SK-N-SH treated with all-trans-retinoic acid at 6 μM for 48 hours (cell line): ENCODE measurements at regions not wholly inside any gene's neighbourhood (a gene's known extent, or its start where the extent isn't known, plus 50 kb on each side); places are given as distances from the start of the nearest gene placed in this dataset.

Source experiments
- ATAC-seq: fragments of 200-7000 bp; cut with Tn5 transposase; 3 replicates; pipeline ENCODE4 v1.9.1; 2020; ENCODE audit warnings: mild to moderate bottlenecking, moderate library complexity
- ARNTL ChIP-seq: fragments of 450-650 bp; formaldehyde crosslinking; IDR thresholded peaks from 2 replicates; pipeline ENCODE4 v1.5.0; 2020; ENCODE audit warnings: low read depth, mild to moderate bottlenecking, moderate library complexity, borderline replicate concordance
- BACH2 ChIP-seq: fragments of 250-450 bp; sonication (Bioruptor Pico); IDR thresholded peaks from 2 replicates; pipeline ENCODE4 v1.9.0; 2021; ENCODE audit warnings: mild to moderate bottlenecking, borderline replicate concordance
- CSDC2 ChIP-seq: fragments of 250-450 bp; sonication (Bioruptor Pico); IDR thresholded peaks from 2 replicates; pipeline ENCODE4 v1.5.0; 2020; ENCODE audit warnings: mild to moderate bottlenecking, moderate library complexity
- CSRNP3 ChIP-seq: fragments of 250-450 bp; sonication (Bioruptor Pico); IDR thresholded peaks from 2 replicates; pipeline ENCODE4 v1.5.1; 2021; ENCODE audit warnings: mild to moderate bottlenecking, moderate library complexity
- GLIS3 ChIP-seq: fragments of 250-450 bp; sonication (Bioruptor Pico); IDR thresholded peaks from 2 replicates; pipeline ENCODE4 v1.5.0; 2020; ENCODE audit warnings: mild to moderate bottlenecking, moderate library complexity
- ISL1 ChIP-seq: fragments of 250-450 bp; sonication (Bioruptor Pico); IDR thresholded peaks from 2 replicates; pipeline ENCODE4 v2.1.2; 2022; ENCODE audit warnings: mild to moderate bottlenecking, moderate library complexity
- OSR1 ChIP-seq: fragments of 250-450 bp; sonication (Bioruptor Pico); IDR thresholded peaks from 2 replicates; pipeline ENCODE4 v1.8.0; 2022; ENCODE audit warnings: moderate library complexity, mild to moderate bottlenecking, inconsistent platforms
- PPARA ChIP-seq: fragments of 250-450 bp; sonication (Bioruptor Pico); IDR thresholded peaks from 2 replicates; pipeline ENCODE4 v1.5.0; 2020; ENCODE audit warnings: mild to moderate bottlenecking, borderline replicate concordance
- RARB ChIP-seq: fragments of 250-450 bp; sonication (Bioruptor Pico); IDR thresholded peaks from 2 replicates; pipeline ENCODE4 v1.8.0; 2021; ENCODE audit warnings: mild to moderate bottlenecking, moderate library complexity
- SNAI2 ChIP-seq: fragments of 250-450 bp; sonication (Bioruptor Pico); IDR thresholded peaks from 2 replicates; pipeline ENCODE4 v1.5.0; 2020; ENCODE audit warnings: mild to moderate bottlenecking, moderate library complexity
- TCF4 ChIP-seq: fragments of 250-450 bp; sonication (Bioruptor Pico); IDR thresholded peaks from 2 replicates; pipeline ENCODE4 v1.8.0; 2021; ENCODE audit warnings: mild to moderate bottlenecking, moderate library complexity, borderline replicate concordance
- TOX ChIP-seq: fragments of 250-450 bp; sonication (Bioruptor Pico); IDR thresholded peaks from 2 replicates; pipeline ENCODE4 v1.8.0; 2021; ENCODE audit warnings: mild to moderate bottlenecking, moderate library complexity, borderline replicate concordance
- ZFP3 ChIP-seq: fragments of 250-450 bp; sonication (Bioruptor Pico); IDR thresholded peaks from 2 replicates; pipeline ENCODE4 v1.5.0; 2020; ENCODE audit warnings: mild to moderate bottlenecking, moderate library complexity
- ZFP30 ChIP-seq: fragments of 450-650 bp; formaldehyde crosslinking; IDR thresholded peaks from 2 replicates; pipeline ENCODE4 v1.5.0; 2022; ENCODE audit warnings: mild to moderate bottlenecking, moderate library complexity
- ZNF565 ChIP-seq: fragments of 450-650 bp; formaldehyde crosslinking; conservative IDR thresholded peaks from 2 replicates; pipeline ENCODE4 v1.5.0; 2020; ENCODE audit warnings: low read depth, mild to moderate bottlenecking, moderate library complexity
- ZNF70 ChIP-seq: fragments of 450-650 bp; formaldehyde crosslinking; IDR thresholded peaks from 2 replicates; pipeline ENCODE4 v1.5.0; 2020; ENCODE audit warnings: mild to moderate bottlenecking, moderate library complexity
- ZNF8 ChIP-seq: fragments of 450-650 bp; formaldehyde crosslinking; IDR thresholded peaks from 2 replicates; pipeline ENCODE4 v1.5.0; 2020; ENCODE audit warnings: mild to moderate bottlenecking, moderate library complexity
- TF ChIP-seq, protein P1 (sequence below): fragments of 250-450 bp; sonication (Bioruptor Pico); IDR thresholded peaks from 2 replicates; pipeline ENCODE4 v1.8.0; 2021; ENCODE audit warnings: low read depth, mild to moderate bottlenecking, moderate library complexity, borderline replicate concordance
- TF ChIP-seq, protein P2 (sequence below): fragments of 250-450 bp; sonication (Bioruptor Pico); IDR thresholded peaks from 2 replicates; pipeline ENCODE4 v1.8.0; 2020; ENCODE audit warnings: mild to moderate bottlenecking, moderate library complexity, borderline replicate concordance
- TF ChIP-seq, protein P3 (sequence below): fragments of 250-450 bp; sonication (Bioruptor Pico); IDR thresholded peaks from 2 replicates; pipeline ENCODE4 v1.5.1; 2020; ENCODE audit warnings: low read depth, mild to moderate bottlenecking, moderate library complexity

- no peak for ATAC-seq
- TF ChIP-seq BACH2 (CRISPR knock-in tag): no peak
- TF ChIP-seq, protein P1, sequence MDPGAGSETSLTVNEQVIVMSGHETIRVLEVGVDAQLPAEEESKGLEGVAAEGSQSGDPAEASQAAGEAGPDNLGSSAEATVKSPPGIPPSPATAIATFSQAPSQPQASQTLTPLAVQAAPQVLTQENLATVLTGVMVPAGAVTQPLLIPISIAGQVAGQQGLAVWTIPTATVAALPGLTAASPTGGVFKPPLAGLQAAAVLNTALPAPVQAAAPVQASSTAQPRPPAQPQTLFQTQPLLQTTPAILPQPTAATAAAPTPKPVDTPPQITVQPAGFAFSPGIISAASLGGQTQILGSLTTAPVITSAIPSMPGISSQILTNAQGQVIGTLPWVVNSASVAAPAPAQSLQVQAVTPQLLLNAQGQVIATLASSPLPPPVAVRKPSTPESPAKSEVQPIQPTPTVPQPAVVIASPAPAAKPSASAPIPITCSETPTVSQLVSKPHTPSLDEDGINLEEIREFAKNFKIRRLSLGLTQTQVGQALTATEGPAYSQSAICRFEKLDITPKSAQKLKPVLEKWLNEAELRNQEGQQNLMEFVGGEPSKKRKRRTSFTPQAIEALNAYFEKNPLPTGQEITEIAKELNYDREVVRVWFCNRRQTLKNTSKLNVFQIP: no peak
- TF ChIP-seq PPARA (CRISPR knock-in tag): no peak
- TF ChIP-seq ZFP3 (CRISPR knock-in tag): no peak
- TF ChIP-seq, protein P2, sequence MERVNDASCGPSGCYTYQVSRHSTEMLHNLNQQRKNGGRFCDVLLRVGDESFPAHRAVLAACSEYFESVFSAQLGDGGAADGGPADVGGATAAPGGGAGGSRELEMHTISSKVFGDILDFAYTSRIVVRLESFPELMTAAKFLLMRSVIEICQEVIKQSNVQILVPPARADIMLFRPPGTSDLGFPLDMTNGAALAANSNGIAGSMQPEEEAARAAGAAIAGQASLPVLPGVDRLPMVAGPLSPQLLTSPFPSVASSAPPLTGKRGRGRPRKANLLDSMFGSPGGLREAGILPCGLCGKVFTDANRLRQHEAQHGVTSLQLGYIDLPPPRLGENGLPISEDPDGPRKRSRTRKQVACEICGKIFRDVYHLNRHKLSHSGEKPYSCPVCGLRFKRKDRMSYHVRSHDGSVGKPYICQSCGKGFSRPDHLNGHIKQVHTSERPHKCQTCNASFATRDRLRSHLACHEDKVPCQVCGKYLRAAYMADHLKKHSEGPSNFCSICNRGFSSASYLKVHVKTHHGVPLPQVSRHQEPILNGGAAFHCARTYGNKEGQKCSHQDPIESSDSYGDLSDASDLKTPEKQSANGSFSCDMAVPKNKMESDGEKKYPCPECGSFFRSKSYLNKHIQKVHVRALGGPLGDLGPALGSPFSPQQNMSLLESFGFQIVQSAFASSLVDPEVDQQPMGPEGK: no peak
- no peak for TF ChIP-seq TOX (CRISPR knock-in tag)
- TF ChIP-seq RARB (CRISPR knock-in tag): no peak
- TF ChIP-seq ISL1 (CRISPR knock-in tag): no peak
- TF ChIP-seq ARNTL (CRISPR knock-in tag): no peak
- TF ChIP-seq ZNF70 (CRISPR knock-in tag): no peak
- TF ChIP-seq ZNF565: no peak
- no peak for TF ChIP-seq OSR1
These were observed 239.0 kb upstream of the MKI67 start for GRCh38 chr10:128365156-128365725.

DNA sequence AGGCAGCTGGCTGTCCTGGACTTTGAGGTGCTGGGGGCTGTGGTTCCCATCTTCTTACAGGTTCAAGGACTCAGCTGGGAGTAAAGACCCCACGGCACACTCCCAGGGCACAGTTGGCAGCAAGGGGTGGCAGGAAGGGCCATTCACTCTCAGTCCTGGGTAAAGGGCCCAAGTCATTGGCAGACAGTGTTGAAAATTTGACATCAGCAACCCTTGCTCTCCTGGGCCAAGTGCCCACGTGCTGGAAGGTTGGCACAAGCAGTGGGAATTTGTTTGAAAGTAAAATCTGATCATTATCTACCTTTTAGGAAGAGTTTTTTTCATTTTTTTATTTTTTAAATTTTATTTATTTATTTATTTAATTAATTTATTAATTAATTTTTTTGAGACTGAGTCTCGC, 241.6 kb upstream of the MKI67 start:
- ATAC-seq: no peak
- TF ChIP-seq ZNF565 (no peak), ZNF8 (CRISPR knock-in tag) (no peak), SNAI2 (CRISPR knock-in tag) (no peak), ZFP3 (CRISPR knock-in tag) (no peak), GLIS3 (CRISPR knock-in tag) (no peak), BACH2 (CRISPR knock-in tag) (no peak), TCF4 (CRISPR knock-in tag) (no peak), CSRNP3 (CRISPR knock-in tag) (no peak), PPARA (CRISPR knock-in tag) (no peak), ARNTL (CRISPR knock-in tag) (no peak), ZNF70 (CRISPR knock-in tag) (no peak), OSR1 (no peak), ISL1 (CRISPR knock-in tag) (no peak), CSDC2 (no peak), ZFP30 (CRISPR knock-in tag) (no peak), TOX (CRISPR knock-in tag) (no peak), RARB (CRISPR knock-in tag) (no peak)
- TF ChIP-seq, protein P2: no peak
- TF ChIP-seq, protein P3, sequence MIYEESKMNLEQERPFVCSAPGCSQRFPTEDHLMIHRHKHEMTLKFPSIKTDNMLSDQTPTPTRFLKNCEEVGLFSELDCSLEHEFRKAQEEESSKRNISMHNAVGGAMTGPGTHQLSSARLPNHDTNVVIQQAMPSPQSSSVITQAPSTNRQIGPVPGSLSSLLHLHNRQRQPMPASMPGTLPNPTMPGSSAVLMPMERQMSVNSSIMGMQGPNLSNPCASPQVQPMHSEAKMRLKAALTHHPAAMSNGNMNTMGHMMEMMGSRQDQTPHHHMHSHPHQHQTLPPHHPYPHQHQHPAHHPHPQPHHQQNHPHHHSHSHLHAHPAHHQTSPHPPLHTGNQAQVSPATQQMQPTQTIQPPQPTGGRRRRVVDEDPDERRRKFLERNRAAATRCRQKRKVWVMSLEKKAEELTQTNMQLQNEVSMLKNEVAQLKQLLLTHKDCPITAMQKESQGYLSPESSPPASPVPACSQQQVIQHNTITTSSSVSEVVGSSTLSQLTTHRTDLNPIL (CRISPR knock-in tag): no peak
- TF ChIP-seq, protein P1: no peak
